Tibial nerve (tissue), 4 donors: ENCODE measurements at regions not wholly inside any gene's neighbourhood (a gene's known extent, or its start where the extent isn't known, plus 50 kb on each side); places are given as distances from the start of the nearest gene placed in this dataset.
A peak's percentile ranks its signal among the peaks of the same experiment; 100 is the strongest.

Source experiments
- DNase-seq, 2 donors: peaks; one replicate each; pipeline ENCODE4 v3.0.0-alpha.2; 2019; ENCODE audit warnings: low spot score in 2 of 2
- H3K27ac ChIP-seq, 4 donors: fragments of 200-600 bp; sonication (generic) in 3 of 4; one replicate each; pipeline ENCODE4 v1.5.1; 2017 to 2019; ENCODE audit warnings: mild to moderate bottlenecking in 1 of 4
- H3K27me3 ChIP-seq, 2 donors: fragments of 200-600 bp; sonication (generic) in 1 of 2; one replicate each; pipeline versions ENCODE4 v1.5.1 to v1.6.0; 2017 to 2019
- H3K36me3 ChIP-seq, 3 donors: fragments of 200-600 bp; sonication (generic); one replicate each; pipeline ENCODE4 v1.5.1; 2018 to 2019
- H3K4me1 ChIP-seq, 4 donors: fragments of 200-600 bp; sonication (generic) in 3 of 4; one replicate each; pipeline ENCODE4 v1.5.1; 2017 to 2019
- H3K4me3 ChIP-seq, 4 donors: fragments of 200-600 bp; sonication (generic) in 3 of 4; one replicate each; pipeline ENCODE4 v1.5.1; 2017 to 2019; ENCODE audit warnings: mild to moderate bottlenecking in 1 of 4, moderate library complexity in 1 of 4
- H3K9me3 ChIP-seq, 4 donors: fragments of 200-600 bp; sonication (generic) in 3 of 4; one replicate each; pipeline ENCODE4 v1.5.1; 2017 to 2019
- CTCF ChIP-seq, 5 experiments: fragments of 200-600 bp in 3 of 5; fragments of 450-650 bp in 2 of 5; sonication (generic) in 3 of 5; IDR thresholded peaks; one replicate each; pipeline ENCODE4 v1.5.1; 2016 to 2019; ENCODE audit warnings: antibody characterized with exemption in 5 of 5, mild to moderate bottlenecking in 3 of 5, moderate library complexity in 2 of 5
- EP300 ChIP-seq, 2 donors: sonication (generic); formaldehyde crosslinking; IDR thresholded peaks; one replicate each; pipeline ENCODE4 v1.6.1; 2017; ENCODE audit warnings: antibody characterized with exemption in 2 of 2, mild to moderate bottlenecking in 1 of 2
- POLR2A ChIP-seq, 2 donors: fragments of 450-650 bp; IDR thresholded peaks; one replicate each; pipeline ENCODE4 v1.6.1; 2017; ENCODE audit warnings: antibody characterized with exemption in 2 of 2, mild to moderate bottlenecking in 2 of 2, moderate library complexity in 2 of 2
- whole genome bisulfite sequencing, 2 donors: methylation state at CpG; one replicate each; pipeline ENCODE4 v1.1.5; 2018; 5-methylcytosine and 5-hydroxymethylcytosine counted together

DNA sequence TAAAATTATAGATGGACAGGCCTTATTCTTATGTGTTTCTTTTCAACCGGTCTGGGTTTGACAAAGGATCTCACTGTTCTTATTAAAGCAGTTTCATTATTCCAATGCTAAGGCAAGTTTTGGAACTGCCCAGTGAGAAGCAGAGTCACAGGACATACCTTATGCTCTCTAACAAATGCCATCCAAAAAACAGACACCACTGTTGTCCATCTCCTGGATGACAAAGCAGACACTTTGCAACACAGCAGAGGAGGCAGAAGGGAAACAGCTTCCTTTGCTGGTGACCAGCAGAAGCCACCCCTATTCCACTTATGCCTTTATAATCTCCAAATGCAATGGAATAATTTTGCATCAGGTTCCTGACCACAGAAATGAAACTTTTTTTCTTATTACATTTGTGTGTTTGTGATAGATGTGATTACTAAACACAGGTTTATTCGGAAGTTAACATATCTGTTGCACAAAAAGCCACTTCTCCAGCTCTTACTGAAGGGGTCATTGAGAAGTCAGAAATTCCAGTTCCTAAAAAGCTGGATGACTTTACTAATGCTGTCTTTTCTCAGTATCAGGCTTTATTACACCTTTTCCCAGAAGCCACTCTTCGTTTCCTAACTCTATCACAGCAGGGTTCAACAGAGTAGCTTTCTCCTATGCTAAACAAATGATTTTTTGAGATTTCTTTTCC, 115.6 kb downstream of the BTG1 start:
- no peak for DNase-seq
- peaks cover 0 to 25% (median 10%) of the 10 kb centered on the region in 4 donors for H3K4me1 ChIP-seq
- H3K27ac ChIP-seq: peak overlapping the region in 3 of 4 donors; percentile 76 to 81 (median 78)

GRCh38 chr12:92029136-92029535, 116.5 kb downstream of the BTG1 start:
- no peak for TF ChIP-seq EP300 (IDR thresholded peaks at IDR 0.05)
- no peak for TF ChIP-seq POLR2A (IDR thresholded peaks at IDR 0.05)
- TF ChIP-seq CTCF (IDR thresholded peaks at IDR 0.05): no peak
- DNase-seq: no peak
- Histone ChIP-seq H3K4me3 (no peak overlapping the region), H3K4me1 (peaks cover 0 to 17% (median 8%) of the 10 kb centered on the region in 4 donors), H3K9me3 (no peaks in the 10 kb centered on the region), H3K27me3 (no peaks in the 10 kb centered on the region), H3K36me3 (no peaks in the 10 kb centered on the region), H3K27ac (peak overlapping the region in 1 of 4 donors; percentile 78)
- 98 to 99% methylated on average over 2 of the region's 2 CpGs for WGBS, 2 donors

More for the DNA sequence above, 115.6 kb downstream of the BTG1 start:
- no peak for TF ChIP-seq EP300 (IDR thresholded peaks at IDR 0.05)
- TF ChIP-seq POLR2A (IDR thresholded peaks at IDR 0.05): no peak
- no peak for TF ChIP-seq CTCF (IDR thresholded peaks at IDR 0.05)
- Histone ChIP-seq H3K36me3 (no peaks in the 10 kb centered on the region), H3K27me3 (no peaks in the 10 kb centered on the region), H3K4me3 (no peak overlapping the region), H3K9me3 (no peaks in the 10 kb centered on the region)
- WGBS, 2 donors: 63 to 72% methylated on average over 3 of the region's 3 CpGs

- peaks cover 0 to 17% (median 8%) of the 10 kb centered on the region in 4 donors for H3K4me1 ChIP-seq
- no peak for DNase-seq
- no peak for TF ChIP-seq POLR2A (IDR thresholded peaks at IDR 0.05)
- no peak overlapping the region for H3K27ac ChIP-seq
- H3K9me3 ChIP-seq: no peaks in the 10 kb centered on the region
- no peaks in the 10 kb centered on the region for H3K36me3 ChIP-seq
- no peaks in the 10 kb centered on the region for H3K27me3 ChIP-seq
- WGBS, 2 donors: 32 to 33% methylated on average over 1 of the region's 1 CpG
- no peak overlapping the region for H3K4me3 ChIP-seq
Observed at GRCh38 chr12:92028441-92028709, 117.3 kb downstream of the BTG1 start.

DNA sequence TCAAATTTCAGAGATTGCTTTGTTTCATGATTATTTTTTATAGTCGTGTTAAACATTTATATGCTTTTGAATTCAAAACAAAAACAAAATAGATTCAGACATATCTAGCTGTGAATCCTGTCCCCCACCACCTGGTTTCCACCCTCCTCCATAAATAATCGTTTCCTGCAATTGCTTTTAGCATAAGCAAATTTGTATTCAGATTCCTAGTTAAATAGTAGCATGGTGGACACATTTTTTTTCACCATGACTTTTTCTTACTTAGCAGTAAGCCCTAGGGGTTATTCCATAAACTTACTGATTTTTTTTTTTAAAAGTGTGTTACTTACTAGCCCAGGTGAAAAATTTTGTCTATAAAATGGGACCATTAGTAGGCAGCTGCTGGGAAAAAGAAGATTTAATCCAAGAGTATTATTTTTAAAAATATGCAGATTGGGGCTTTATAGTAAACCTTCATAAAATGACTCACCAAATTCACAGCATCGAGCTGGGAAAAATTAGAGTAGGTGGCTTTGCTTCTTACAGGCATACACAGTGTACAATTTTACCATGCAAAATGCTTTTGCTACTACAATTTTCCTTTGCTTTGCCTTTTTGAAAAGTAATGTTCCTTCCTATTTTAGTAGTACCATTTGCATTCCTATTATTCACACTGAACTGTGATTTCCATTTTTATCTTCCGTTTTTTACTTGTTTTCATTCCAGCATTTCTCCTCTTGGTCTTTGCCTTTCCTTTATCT, 117.8 kb downstream of the BTG1 start:
- DNase-seq: no peak
- no peak overlapping the region for H3K27ac ChIP-seq
- H3K36me3 ChIP-seq: no peaks in the 10 kb centered on the region
- no peaks in the 10 kb centered on the region for H3K9me3 ChIP-seq
- 67 to 75% methylated on average over 4 of the region's 4 CpGs for WGBS, 2 donors
- no peaks in the 10 kb centered on the region for H3K27me3 ChIP-seq
- no peak overlapping the region for H3K4me3 ChIP-seq
- TF ChIP-seq CTCF (IDR thresholded peaks at IDR 0.05): no peak
- TF ChIP-seq POLR2A (IDR thresholded peaks at IDR 0.05): no peak
- no peak for TF ChIP-seq EP300 (IDR thresholded peaks at IDR 0.05)
- H3K4me1 ChIP-seq: peaks cover 0 to 17% (median 8%) of the 10 kb centered on the region in 4 donors

DNA sequence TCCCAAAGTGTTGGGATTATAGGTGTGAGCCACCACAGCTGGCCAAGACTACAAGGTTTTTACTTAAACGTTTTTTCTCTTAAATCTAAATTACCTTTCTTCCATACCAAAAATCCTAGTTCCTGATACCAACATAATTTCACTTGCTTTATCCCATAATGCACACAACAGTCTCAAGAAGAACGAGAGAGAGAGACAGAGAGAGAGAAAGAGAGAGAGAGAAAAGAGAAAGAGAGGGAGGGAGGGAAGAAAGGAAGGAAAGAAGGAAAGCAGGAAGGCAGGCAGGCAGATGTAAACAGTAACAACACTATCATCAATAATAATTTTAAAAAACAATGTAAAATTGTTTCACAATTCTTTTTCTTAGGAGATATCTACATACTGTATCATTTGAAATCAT, 118.4 kb downstream of the BTG1 start:
- TF ChIP-seq POLR2A (IDR thresholded peaks at IDR 0.05): no peak
- TF ChIP-seq EP300 (IDR thresholded peaks at IDR 0.05): no peak
- 84 to 89% methylated on average over 2 of the region's 2 CpGs for WGBS, 2 donors
- H3K27me3 ChIP-seq: no peaks in the 10 kb centered on the region
- H3K9me3 ChIP-seq: no peaks in the 10 kb centered on the region
- H3K4me3 ChIP-seq: no peak overlapping the region
- H3K4me1 ChIP-seq: peaks cover 0 to 17% (median 8%) of the 10 kb centered on the region in 4 donors
- no peaks in the 10 kb centered on the region for H3K36me3 ChIP-seq
- H3K27ac ChIP-seq: no peak overlapping the region
- no peak for DNase-seq

GRCh38 chr12:92025462-92026207, 120.0 kb downstream of the BTG1 start:
- Histone ChIP-seq H3K27ac (no peak overlapping the region), H3K36me3 (no peaks in the 10 kb centered on the region), H3K4me1 (peaks cover 0 to 18% (median 8%) of the 10 kb centered on the region in 4 donors), H3K9me3 (no peaks in the 10 kb centered on the region), H3K27me3 (no peaks in the 10 kb centered on the region), H3K4me3 (no peak overlapping the region)
- DNase-seq: no peak
- 83 to 85% methylated on average over 4 of the region's 4 CpGs for WGBS, 2 donors
- no peak for TF ChIP-seq EP300 (IDR thresholded peaks at IDR 0.05)
- no peak for TF ChIP-seq CTCF (IDR thresholded peaks at IDR 0.05)
- no peak for TF ChIP-seq POLR2A (IDR thresholded peaks at IDR 0.05)
